ENCODE measurements at regions not wholly inside any gene's neighbourhood (a gene's known extent, or its start where the extent isn't known, plus 50 kb on each side); places are given as distances from the start of the nearest gene placed in this dataset.
A peak's percentile ranks its signal among the peaks of the same experiment; 100 is the strongest.

DNA sequence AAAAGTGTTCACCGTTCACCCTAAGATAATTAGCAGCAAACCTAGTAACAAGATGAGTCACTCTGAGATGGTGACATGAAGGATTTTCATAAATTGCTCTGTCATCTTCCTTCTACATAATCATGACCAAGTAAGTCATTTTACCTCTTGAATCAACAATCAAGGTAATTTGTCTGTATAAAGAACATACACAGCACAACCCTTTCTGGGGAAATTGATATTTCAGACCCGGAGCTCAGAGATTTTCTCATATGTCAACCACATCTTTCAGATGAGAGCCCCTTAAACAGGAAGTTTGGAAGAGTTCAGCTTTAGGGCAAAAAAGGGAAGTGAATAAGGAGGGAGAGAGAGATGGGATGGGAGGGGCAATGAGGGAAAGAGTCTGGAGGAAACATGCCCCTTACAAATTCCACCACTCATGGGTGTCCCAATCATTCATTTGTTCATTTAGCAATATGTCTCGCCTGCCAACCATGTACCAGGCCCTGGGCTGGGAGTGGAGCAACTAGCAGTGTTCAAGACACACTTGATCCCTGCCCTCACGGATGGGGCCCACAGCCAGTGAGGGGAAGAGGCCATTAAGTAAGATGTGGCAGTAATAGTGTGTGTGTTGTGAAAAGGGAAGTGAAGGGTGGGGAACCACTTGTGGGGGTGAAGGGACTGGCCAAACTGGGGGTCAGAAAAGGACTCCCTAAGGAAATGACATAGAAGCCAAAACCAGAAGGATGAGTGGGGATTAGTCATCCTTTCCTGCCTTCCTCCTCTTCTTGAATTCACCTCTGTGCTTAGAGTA, 190.9 kb downstream of the MAFB start:
- H3K4me1 ChIP-seq: no peaks in the 10 kb centered on the region
- H3K4me3 ChIP-seq: no peak overlapping the region
- TF ChIP-seq POLR2A (IDR thresholded peaks at IDR 0.05) (no peak), POLR2AphosphoS5 (IDR thresholded peaks at IDR 0.05) (no peak), EP300 (IDR thresholded peaks at IDR 0.05) (no peak)
- TF ChIP-seq, protein P1, sequence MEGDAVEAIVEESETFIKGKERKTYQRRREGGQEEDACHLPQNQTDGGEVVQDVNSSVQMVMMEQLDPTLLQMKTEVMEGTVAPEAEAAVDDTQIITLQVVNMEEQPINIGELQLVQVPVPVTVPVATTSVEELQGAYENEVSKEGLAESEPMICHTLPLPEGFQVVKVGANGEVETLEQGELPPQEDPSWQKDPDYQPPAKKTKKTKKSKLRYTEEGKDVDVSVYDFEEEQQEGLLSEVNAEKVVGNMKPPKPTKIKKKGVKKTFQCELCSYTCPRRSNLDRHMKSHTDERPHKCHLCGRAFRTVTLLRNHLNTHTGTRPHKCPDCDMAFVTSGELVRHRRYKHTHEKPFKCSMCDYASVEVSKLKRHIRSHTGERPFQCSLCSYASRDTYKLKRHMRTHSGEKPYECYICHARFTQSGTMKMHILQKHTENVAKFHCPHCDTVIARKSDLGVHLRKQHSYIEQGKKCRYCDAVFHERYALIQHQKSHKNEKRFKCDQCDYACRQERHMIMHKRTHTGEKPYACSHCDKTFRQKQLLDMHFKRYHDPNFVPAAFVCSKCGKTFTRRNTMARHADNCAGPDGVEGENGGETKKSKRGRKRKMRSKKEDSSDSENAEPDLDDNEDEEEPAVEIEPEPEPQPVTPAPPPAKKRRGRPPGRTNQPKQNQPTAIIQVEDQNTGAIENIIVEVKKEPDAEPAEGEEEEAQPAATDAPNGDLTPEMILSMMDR (IDR thresholded peaks at IDR 0.05): no peak
- DNase-seq: peak in 1 of 2 donors; percentile 9
- peak overlapping the region in 2 of 5 donors; percentile 62 to 70 for H3K27ac ChIP-seq
- intact Hi-C loops (cut with DNase I; ENCODE audit: low total_unique reads): no loop called here
- 56 to 69% (median 65%) methylated on average over 4 of the region's 4 CpGs for WGBS, 5 donors
- no peaks in the 10 kb centered on the region for H3K36me3 ChIP-seq
- H3K27me3 ChIP-seq: peaks cover 0 to 4% (median 0%) of the 10 kb centered on the region in 3 donors
- no peaks in the 10 kb centered on the region for H3K9me3 ChIP-seq

DNA sequence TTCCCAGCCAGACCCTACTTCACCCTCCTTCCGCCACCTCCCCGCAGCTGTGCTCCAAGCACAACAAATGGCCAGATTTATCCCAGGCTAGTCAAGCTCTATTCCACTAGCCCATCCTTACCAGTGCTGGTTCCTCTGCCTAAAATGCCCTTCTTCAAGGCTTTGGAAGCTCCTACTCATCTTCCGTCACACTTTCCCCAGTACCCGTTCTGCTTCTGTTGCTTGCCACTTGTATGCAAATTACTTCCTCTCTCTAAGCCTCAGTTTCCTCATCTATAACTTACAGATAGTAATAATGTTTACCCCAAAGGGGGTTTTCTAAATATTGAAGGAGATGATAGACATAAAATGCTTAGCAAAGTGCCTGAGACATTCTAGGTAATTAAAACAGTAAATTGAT, 193.1 kb downstream of the MAFB start:
- Histone ChIP-seq H3K4me3 (no peak overlapping the region), H3K27ac (no peak overlapping the region), H3K36me3 (no peaks in the 10 kb centered on the region), H3K4me1 (no peaks in the 10 kb centered on the region), H3K27me3 (no peaks in the 10 kb centered on the region), H3K9me3 (no peaks in the 10 kb centered on the region)
- 88 to 94% (median 91%) methylated on average over 4 of the region's 4 CpGs for WGBS, 5 donors
- intact Hi-C loops (cut with DNase I; ENCODE audit: low total_unique reads): no loop called here
- DNase-seq: no peak
- no peak for TF ChIP-seq EP300 (IDR thresholded peaks at IDR 0.05)
- TF ChIP-seq POLR2A (IDR thresholded peaks at IDR 0.05): no peak
- no peak for TF ChIP-seq POLR2AphosphoS5 (IDR thresholded peaks at IDR 0.05)
- TF ChIP-seq, protein P1 (IDR thresholded peaks at IDR 0.05): no peak

DNA sequence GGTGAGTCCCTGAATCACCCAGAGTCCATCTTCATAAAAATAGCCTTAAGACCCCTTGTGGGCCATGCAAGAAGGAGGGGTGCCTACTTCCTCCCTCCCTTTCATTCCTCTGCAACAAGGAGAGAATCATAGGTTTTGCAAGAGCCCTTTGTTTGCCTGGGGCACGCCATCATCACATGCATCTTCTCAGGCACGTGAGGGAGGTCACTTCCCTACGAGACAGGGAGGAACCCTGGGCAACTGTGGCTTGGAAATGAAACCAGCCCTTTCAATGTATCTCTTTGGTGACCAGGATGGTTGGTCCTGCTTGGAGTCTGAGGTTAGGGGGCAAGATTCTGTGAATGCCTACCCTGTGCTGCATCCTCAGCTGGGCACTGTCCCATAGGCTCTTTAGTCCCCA, 194.8 kb downstream of the MAFB start:
- H3K4me1 ChIP-seq: no peaks in the 10 kb centered on the region
- no peaks in the 10 kb centered on the region for H3K36me3 ChIP-seq
- WGBS, 5 donors: 62 to 82% (median 72%) methylated on average over 3 of the region's 3 CpGs
- no peaks in the 10 kb centered on the region for H3K27me3 ChIP-seq
- no peak overlapping the region for H3K4me3 ChIP-seq
- no peaks in the 10 kb centered on the region for H3K9me3 ChIP-seq
- intact Hi-C loops (cut with DNase I; ENCODE audit: low total_unique reads): no loop called here
- peak overlapping the region in 3 of 5 donors; percentile 2 to 71 (median 53) for H3K27ac ChIP-seq
- TF ChIP-seq EP300 (IDR thresholded peaks at IDR 0.05) (no peak), POLR2A (IDR thresholded peaks at IDR 0.05) (no peak), POLR2AphosphoS5 (IDR thresholded peaks at IDR 0.05) (no peak)
- TF ChIP-seq, protein P1 (IDR thresholded peaks at IDR 0.05): no peak
- peak; percentile 15 to 28 for DNase-seq

DNA sequence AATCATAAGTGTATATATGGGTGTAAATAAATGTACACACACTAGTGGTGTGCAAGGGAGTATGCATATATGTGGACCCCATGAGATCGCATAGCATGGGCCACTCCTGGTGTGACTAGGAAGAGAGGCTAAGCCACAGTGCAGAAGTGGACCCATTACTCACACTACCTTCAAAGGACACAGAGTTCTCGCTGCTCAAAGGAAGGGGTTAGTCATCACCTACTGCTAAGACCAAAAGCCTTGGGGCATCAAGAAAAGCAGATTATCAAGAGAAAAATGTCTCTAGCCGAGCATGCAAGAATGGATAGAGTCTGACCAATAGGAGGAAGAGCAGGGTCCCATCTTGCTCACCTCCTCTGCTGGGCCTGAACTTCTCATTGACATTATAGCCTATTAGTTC, 195.5 kb downstream of the MAFB start:
- H3K4me3 ChIP-seq: no peak overlapping the region
- H3K9me3 ChIP-seq: no peaks in the 10 kb centered on the region
- no peaks in the 10 kb centered on the region for H3K36me3 ChIP-seq
- peak overlapping the region in 2 of 5 donors; percentile 53 to 71 for H3K27ac ChIP-seq
- WGBS, 5 donors: 79 to 96% (median 84%) methylated on average over 3 of the region's 3 CpGs
- intact Hi-C loops (cut with DNase I; ENCODE audit: low total_unique reads): no loop called here
- DNase-seq: no peak
- no peaks in the 10 kb centered on the region for H3K27me3 ChIP-seq
- H3K4me1 ChIP-seq: no peaks in the 10 kb centered on the region
- TF ChIP-seq POLR2A (IDR thresholded peaks at IDR 0.05): no peak

DNA sequence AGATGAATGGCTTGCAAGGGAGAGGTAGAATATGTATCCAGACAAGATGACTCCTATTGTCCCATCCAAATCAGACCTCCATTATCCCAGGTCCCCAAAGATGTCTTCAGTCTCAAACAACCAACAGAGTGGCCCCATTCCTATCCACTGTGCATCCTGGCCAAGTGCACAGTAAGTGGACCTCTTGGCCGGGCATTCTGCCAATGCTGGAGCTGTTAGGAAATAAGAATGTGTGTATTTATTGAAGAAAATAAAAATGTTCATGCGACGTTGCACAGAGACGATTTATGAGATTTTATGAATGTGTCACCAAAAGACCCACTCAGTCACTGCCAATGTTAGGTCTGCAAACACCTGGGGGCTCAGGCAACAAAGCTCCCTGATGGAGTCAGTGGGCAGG, 196.0 kb downstream of the MAFB start:
- no peaks in the 10 kb centered on the region for H3K4me1 ChIP-seq
- WGBS, 5 donors: 43 to 63% (median 59%) methylated on average over 4 of the region's 4 CpGs
- H3K4me3 ChIP-seq: no peak overlapping the region
- H3K27ac ChIP-seq: peak overlapping the region in 1 of 5 donors; percentile 71
- intact Hi-C loops (cut with DNase I; ENCODE audit: low total_unique reads): no loop called here
- DNase-seq: peak; percentile 32 to 52
- H3K36me3 ChIP-seq: no peaks in the 10 kb centered on the region
- H3K9me3 ChIP-seq: no peaks in the 10 kb centered on the region
- TF ChIP-seq, protein P1 (IDR thresholded peaks at IDR 0.05): no peak
- no peak for TF ChIP-seq EP300 (IDR thresholded peaks at IDR 0.05)
- no peaks in the 10 kb centered on the region for H3K27me3 ChIP-seq

All from stomach (tissue), 8 donors.